Suprapubic skin (tissue), 4 donors: ENCODE measurements at regions not wholly inside any gene's neighbourhood (a gene's known extent, or its start where the extent isn't known, plus 50 kb on each side); places are given as distances from the start of the nearest gene placed in this dataset.

Source experiments
- POLR2A ChIP-seq, 2 donors: fragments of 450-650 bp; IDR thresholded peaks; one replicate each; pipeline ENCODE4 v1.6.1; 2017; ENCODE audit warnings: antibody characterized with exemption in 2 of 2, mild to moderate bottlenecking in 2 of 2, moderate library complexity in 2 of 2
- POLR2AphosphoS5 ChIP-seq, 3 donors: sonication (generic); formaldehyde crosslinking; IDR thresholded peaks; one replicate each; pipeline ENCODE4 v1.6.1; 2017; ENCODE audit warnings: antibody characterized with exemption in 3 of 3

DNA sequence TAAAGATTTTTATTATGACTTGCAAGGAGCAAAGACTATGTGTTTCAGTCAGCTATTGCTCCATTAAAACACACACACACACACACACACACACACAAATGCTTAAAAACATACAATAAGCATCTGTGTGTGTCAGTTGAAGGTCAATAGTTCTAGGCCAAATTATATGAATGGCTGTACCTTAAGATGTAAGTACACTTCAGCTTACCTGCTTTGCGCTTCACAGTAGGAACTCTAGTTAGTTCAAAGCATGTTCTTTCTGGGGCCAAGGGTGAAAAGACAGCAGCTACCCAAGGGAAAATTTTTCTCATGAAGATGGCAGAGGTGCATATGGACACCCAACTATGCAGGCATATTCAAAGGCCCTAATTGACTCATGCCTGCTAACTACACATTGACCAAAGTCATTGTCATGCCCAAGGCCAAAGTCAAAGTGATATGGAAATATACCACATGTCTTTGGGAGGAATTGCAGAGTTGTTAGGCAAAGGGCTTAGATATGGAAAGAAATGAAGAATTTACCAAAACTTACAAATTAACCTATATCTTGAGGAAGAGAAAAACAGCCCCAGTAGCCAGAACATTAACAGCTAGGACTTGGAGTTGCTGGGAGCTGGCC lies 61.9 kb upstream of the BTN3A2 start:
- no peak for TF ChIP-seq POLR2A (IDR thresholded peaks at IDR 0.05)
- TF ChIP-seq POLR2AphosphoS5 (IDR thresholded peaks at IDR 0.05): no peak
